SK-N-SH (cell line): ENCODE measurements at regions not wholly inside any gene's neighbourhood (a gene's known extent, or its start where the extent isn't known, plus 50 kb on each side); places are given as distances from the start of the nearest gene placed in this dataset.

Experiments
- CHD2 ChIP-seq: fragments of 150-350 bp; IDR thresholded peaks from 2 replicates; pipeline ENCODE4 v1.6.1; 2018; ENCODE audit warnings: low read length; ENCODE audit not compliant: partially characterized antibody
- EZH2phosphoT487 ChIP-seq: fragments of 200-600 bp; sonication (generic); IDR thresholded peaks from 2 replicates; pipeline ENCODE4 v1.6.1; 2017; ENCODE audit warnings: low read depth, mixed run types, mild to moderate bottlenecking, antibody characterized with exemption, moderate library complexity, borderline replicate concordance
- GABPA ChIP-seq: IDR thresholded peaks from 2 replicates; pipeline ENCODE4 v1.4.0; 2012; ENCODE audit warnings: low read depth, mild to moderate bottlenecking
- NFIC ChIP-seq: IDR thresholded peaks from 2 replicates; pipeline ENCODE4 v1.4.0; 2012; ENCODE audit warnings: borderline replicate concordance
- POLR2AphosphoS5 ChIP-seq: IDR thresholded peaks from 2 replicates; pipeline ENCODE4 v1.6.1; 2012; ENCODE audit warnings: low read depth, low read length
- REST ChIP-seq: IDR thresholded peaks from 2 replicates; pipeline ENCODE4 v1.6.1; 2012; ENCODE audit warnings: mild to moderate bottlenecking, low read depth, low read length, moderate library complexity
- RFX5 ChIP-seq: IDR thresholded peaks from 2 replicates; pipeline ENCODE4 v1.6.1; 2012; ENCODE audit warnings: mild to moderate bottlenecking, improper control_type of control experiment, low read length
- RXRA ChIP-seq: IDR thresholded peaks from 2 replicates; pipeline ENCODE4 v1.4.0; 2012; ENCODE audit warnings: low read depth, mild to moderate bottlenecking, borderline replicate concordance
- SIN3A ChIP-seq: IDR thresholded peaks from 2 replicates; pipeline ENCODE4 v1.6.1; 2012; ENCODE audit warnings: low read depth, mild to moderate bottlenecking, low read length, moderate library complexity, borderline replicate concordance
- SMC3 ChIP-seq: IDR thresholded peaks from 2 replicates; pipeline ENCODE4 v1.6.1; 2012; ENCODE audit warnings: low read depth, low read length, improper control_type of control experiment
- YY1 ChIP-seq: IDR thresholded peaks from 2 replicates; pipeline ENCODE4 v1.4.0; 2012; ENCODE audit warnings: low read depth, mild to moderate bottlenecking
- TF ChIP-seq, protein P1 (sequence below): fragments of 200-600 bp; sonication (generic); IDR thresholded peaks from 2 replicates; pipeline ENCODE4 v1.6.1; 2017; ENCODE audit warnings: antibody characterized with exemption, mild to moderate bottlenecking, moderate library complexity
- TF ChIP-seq, protein P2 (sequence below): fragments of 150-350 bp; IDR thresholded peaks from 2 replicates; pipeline ENCODE4 v1.6.1; 2017; ENCODE audit warnings: antibody characterized with exemption, low read length, low read depth, borderline replicate concordance

- TF ChIP-seq, protein P1, sequence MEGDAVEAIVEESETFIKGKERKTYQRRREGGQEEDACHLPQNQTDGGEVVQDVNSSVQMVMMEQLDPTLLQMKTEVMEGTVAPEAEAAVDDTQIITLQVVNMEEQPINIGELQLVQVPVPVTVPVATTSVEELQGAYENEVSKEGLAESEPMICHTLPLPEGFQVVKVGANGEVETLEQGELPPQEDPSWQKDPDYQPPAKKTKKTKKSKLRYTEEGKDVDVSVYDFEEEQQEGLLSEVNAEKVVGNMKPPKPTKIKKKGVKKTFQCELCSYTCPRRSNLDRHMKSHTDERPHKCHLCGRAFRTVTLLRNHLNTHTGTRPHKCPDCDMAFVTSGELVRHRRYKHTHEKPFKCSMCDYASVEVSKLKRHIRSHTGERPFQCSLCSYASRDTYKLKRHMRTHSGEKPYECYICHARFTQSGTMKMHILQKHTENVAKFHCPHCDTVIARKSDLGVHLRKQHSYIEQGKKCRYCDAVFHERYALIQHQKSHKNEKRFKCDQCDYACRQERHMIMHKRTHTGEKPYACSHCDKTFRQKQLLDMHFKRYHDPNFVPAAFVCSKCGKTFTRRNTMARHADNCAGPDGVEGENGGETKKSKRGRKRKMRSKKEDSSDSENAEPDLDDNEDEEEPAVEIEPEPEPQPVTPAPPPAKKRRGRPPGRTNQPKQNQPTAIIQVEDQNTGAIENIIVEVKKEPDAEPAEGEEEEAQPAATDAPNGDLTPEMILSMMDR = no peak
- TF ChIP-seq NFIC (no peak), RXRA (no peak), RFX5 (no peak), YY1 (no peak), POLR2AphosphoS5 (no peak), SIN3A (no peak), EZH2phosphoT487 (no peak), REST (no peak), CHD2 (no peak), GABPA (no peak), SMC3 (no peak)
- TF ChIP-seq, protein P2, sequence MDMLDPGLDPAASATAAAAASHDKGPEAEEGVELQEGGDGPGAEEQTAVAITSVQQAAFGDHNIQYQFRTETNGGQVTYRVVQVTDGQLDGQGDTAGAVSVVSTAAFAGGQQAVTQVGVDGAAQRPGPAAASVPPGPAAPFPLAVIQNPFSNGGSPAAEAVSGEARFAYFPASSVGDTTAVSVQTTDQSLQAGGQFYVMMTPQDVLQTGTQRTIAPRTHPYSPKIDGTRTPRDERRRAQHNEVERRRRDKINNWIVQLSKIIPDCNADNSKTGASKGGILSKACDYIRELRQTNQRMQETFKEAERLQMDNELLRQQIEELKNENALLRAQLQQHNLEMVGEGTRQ = no peak
Measured at GRCh38 chr12:62106547-62107185, 153.5 kb upstream of the USP15 start.
